ENCODE measurements at regions not wholly inside any gene's neighbourhood (a gene's known extent, or its start where the extent isn't known, plus 50 kb on each side); places are given as distances from the start of the nearest gene placed in this dataset.
"Not testable (repeated sequence)": the region's sequence is repeated elsewhere in the genome, so short reads cannot be mapped to it uniquely, and the experiment has no call there.

GRCh38 chr17:45645330-45645729 is 138.8 kb upstream of the CRHR1 start:
- no peak for DNase-seq (ENCODE audit: low read depth in 4 of 4, low spot score in 3 of 4)

- DNase-seq (ENCODE audit: low read depth in 4 of 4, low spot score in 3 of 4): no peak
Measured at GRCh38 chr17:45646288-45646988, 137.7 kb upstream of the CRHR1 start.

GRCh38 chr17:45648642-45649041 is 135.5 kb upstream of the CRHR1 start:
- no peak for DNase-seq (ENCODE audit: low read depth in 4 of 4, low spot score in 3 of 4)

- no peak for DNase-seq (ENCODE audit: low read depth in 4 of 4, low spot score in 3 of 4)
Measured at GRCh38 chr17:45649796-45650195, 134.3 kb upstream of the CRHR1 start.

- DNase-seq (ENCODE audit: low read depth in 4 of 4, low spot score in 3 of 4): no peak
Measured at GRCh38 chr17:45650561-45650960, 133.6 kb upstream of the CRHR1 start.

- DNase-seq (ENCODE audit: low read depth in 4 of 4, low spot score in 3 of 4): no peak
Measured at GRCh38 chr17:45651145-45651709, 132.9 kb upstream of the CRHR1 start.

- no peak for DNase-seq (ENCODE audit: low read depth in 4 of 4, low spot score in 3 of 4)
Measured at GRCh38 chr17:45653616-45654015, 130.5 kb upstream of the CRHR1 start.

GRCh38 chr17:45656527-45657181 is 127.5 kb upstream of the CRHR1 start:
- DNase-seq (ENCODE audit: low read depth in 4 of 4, low spot score in 3 of 4): no peak

GRCh38 chr17:45660474-45660873 is 123.6 kb upstream of the CRHR1 start:
- no peak for DNase-seq (ENCODE audit: low read depth in 4 of 4, low spot score in 3 of 4)

- no peak for DNase-seq (ENCODE audit: low read depth in 4 of 4, low spot score in 3 of 4)
Measured at GRCh38 chr17:45662432-45662831, 121.7 kb upstream of the CRHR1 start.

GRCh38 chr17:45663772-45664171 is 120.3 kb upstream of the CRHR1 start:
- DNase-seq (ENCODE audit: low read depth in 4 of 4, low spot score in 3 of 4): no peak

- no peak for DNase-seq (ENCODE audit: low read depth in 4 of 4, low spot score in 3 of 4)
Measured at GRCh38 chr17:45664921-45665320, 119.2 kb upstream of the CRHR1 start.

GRCh38 chr17:45666046-45666600 is 118.0 kb upstream of the CRHR1 start:
- no peak for DNase-seq (ENCODE audit: low read depth in 4 of 4, low spot score in 3 of 4)

- no peak for DNase-seq (ENCODE audit: low read depth in 4 of 4, low spot score in 3 of 4)
Measured at GRCh38 chr17:45666641-45667040, 117.5 kb upstream of the CRHR1 start.

GRCh38 chr17:45667591-45668171 is 116.4 kb upstream of the CRHR1 start:
- DNase-seq (ENCODE audit: low read depth in 4 of 4, low spot score in 3 of 4): no peak

GRCh38 chr17:45668316-45668715 is 115.8 kb upstream of the CRHR1 start:
- no peak for DNase-seq (ENCODE audit: low read depth in 4 of 4, low spot score in 3 of 4)

GRCh38 chr17:45672301-45672700 is 111.8 kb upstream of the CRHR1 start:
- no peak for DNase-seq (ENCODE audit: low read depth in 4 of 4, low spot score in 3 of 4)

GRCh38 chr17:45672792-45673191 is 111.3 kb upstream of the CRHR1 start:
- no peak for DNase-seq (ENCODE audit: low read depth in 4 of 4, low spot score in 3 of 4)

- DNase-seq (ENCODE audit: low read depth in 4 of 4, low spot score in 3 of 4): not testable (repeated sequence)
Measured at GRCh38 chr17:45673759-45674158, 110.4 kb upstream of the CRHR1 start.

GRCh38 chr17:45675012-45675411 is 109.1 kb upstream of the CRHR1 start:
- no peak for DNase-seq (ENCODE audit: low read depth in 4 of 4, low spot score in 3 of 4)

GRCh38 chr17:45675892-45676291 is 108.2 kb upstream of the CRHR1 start:
- no peak for DNase-seq (ENCODE audit: low read depth in 4 of 4, low spot score in 3 of 4)
